HFFc6 (cell line): ENCODE measurements at regions not wholly inside any gene's neighbourhood (a gene's known extent, or its start where the extent isn't known, plus 50 kb on each side); places are given as distances from the start of the nearest gene placed in this dataset.

Experiments used
- DNase-seq: peaks from one replicate; pipeline ENCODE4 v3.0.0-alpha.2; 2018
- H3K27ac Mint-ChIP-seq: 2 replicates; pipeline ENCODE4 v1.8.0; 2020; ENCODE audit warnings: mild to moderate bottlenecking, mixed read lengths
- H3K27me3 Mint-ChIP-seq: 2 replicates; pipeline ENCODE4 v1.8.0; 2021; ENCODE audit warnings: mild to moderate bottlenecking, moderate library complexity, mixed read lengths; ENCODE audit not compliant: insufficient read depth
- H3K36me3 Mint-ChIP-seq: 2 replicates; pipeline ENCODE4 v1.8.0; 2021; ENCODE audit warnings: low read depth, mixed read lengths
- H3K4me1 Mint-ChIP-seq: 2 replicates; pipeline ENCODE4 v1.8.0; 2020; ENCODE audit warnings: low read depth, mixed read lengths
- H3K4me3 Mint-ChIP-seq: 2 replicates; pipeline ENCODE4 v1.8.0; 2020; ENCODE audit warnings: mild to moderate bottlenecking, moderate library complexity, mixed read lengths
- H3K9me3 Mint-ChIP-seq: 2 replicates; pipeline ENCODE4 v1.8.0; 2020; ENCODE audit warnings: mild to moderate bottlenecking, mixed read lengths
- CTCF ChIP-seq: fragments of 200-600 bp; sonication (generic); IDR thresholded peaks from 2 replicates; pipeline ENCODE4 v1.5.0; 2021; ENCODE audit warnings: antibody characterized with exemption, mild to moderate bottlenecking

GRCh38 chr5:158069838-158070237, 210.9 kb upstream of the CLINT1 start:
- no peak for DNase-seq
- peaks cover 2% of the 10 kb centered on the region; the same call in 1 of the 2 replicates for H3K27me3 Mint-ChIP-seq
- H3K36me3 Mint-ChIP-seq, result no peaks in the 10 kb centered on the region
- no peak overlapping the region for H3K27ac Mint-ChIP-seq
- H3K4me3 Mint-ChIP-seq, result no peak overlapping the region
- TF ChIP-seq CTCF, result no peak
- H3K4me1 Mint-ChIP-seq, result no peaks in the 10 kb centered on the region
- H3K9me3 Mint-ChIP-seq, result no peaks in the 10 kb centered on the region

GRCh38 chr5:158068964-158069363, 210.0 kb upstream of the CLINT1 start:
- TF ChIP-seq CTCF, result no peak
- DNase-seq, result no peak
- Mint-ChIP-seq H3K27ac (no peak overlapping the region), H3K4me3 (no peak overlapping the region), H3K9me3 (no peaks in the 10 kb centered on the region), H3K27me3 (peaks cover 5% of the 10 kb centered on the region; the same call in 1 of the 2 replicates), H3K36me3 (no peaks in the 10 kb centered on the region), H3K4me1 (no peaks in the 10 kb centered on the region)

GRCh38 chr5:158066076-158066475, 207.1 kb upstream of the CLINT1 start:
- no peak for DNase-seq
- no peak overlapping the region for H3K4me3 Mint-ChIP-seq
- no peak for TF ChIP-seq CTCF
- peaks cover 5% of the 10 kb centered on the region; the same call in 1 of the 2 replicates for H3K27me3 Mint-ChIP-seq
- H3K27ac Mint-ChIP-seq, result no peak overlapping the region
- no peaks in the 10 kb centered on the region for H3K36me3 Mint-ChIP-seq
- no peaks in the 10 kb centered on the region for H3K4me1 Mint-ChIP-seq
- H3K9me3 Mint-ChIP-seq, result no peaks in the 10 kb centered on the region

- Mint-ChIP-seq H3K36me3 (no peaks in the 10 kb centered on the region), H3K27ac (no peak overlapping the region), H3K4me3 (no peak overlapping the region), H3K4me1 (no peaks in the 10 kb centered on the region), H3K9me3 (no peaks in the 10 kb centered on the region), H3K27me3 (peaks cover 6% of the 10 kb centered on the region; the same call in 1 of the 2 replicates)
- no peak for TF ChIP-seq CTCF
- DNase-seq, result no peak
Measured at GRCh38 chr5:158064334-158065123, 205.6 kb upstream of the CLINT1 start.

GRCh38 chr5:158063052-158063451, 204.1 kb upstream of the CLINT1 start:
- no peak for DNase-seq
- H3K36me3 Mint-ChIP-seq, result no peaks in the 10 kb centered on the region
- H3K27ac Mint-ChIP-seq, result no peak overlapping the region
- peaks cover 8% of the 10 kb centered on the region for H3K27me3 Mint-ChIP-seq
- no peaks in the 10 kb centered on the region for H3K9me3 Mint-ChIP-seq
- no peak for TF ChIP-seq CTCF
- H3K4me3 Mint-ChIP-seq, result no peak overlapping the region
- H3K4me1 Mint-ChIP-seq, result no peaks in the 10 kb centered on the region
